Uterus (tissue), 3 donors: ENCODE measurements at regions not wholly inside any gene's neighbourhood (a gene's known extent, or its start where the extent isn't known, plus 50 kb on each side); places are given as distances from the start of the nearest gene placed in this dataset.

Source experiments
- DNase-seq, 2 donors: peaks; one replicate each; pipeline ENCODE4 v3.0.0-alpha.2; 2019 to 2020
- H3K27ac ChIP-seq, 2 donors: fragments of 200-600 bp; sonication (generic); 1 replicate in 1 of 2; 2 replicates in 1 of 2; pipeline ENCODE4 v1.5.1; 2016 to 2018
- H3K27me3 ChIP-seq, 2 donors: fragments of 200-600 bp; sonication (generic); one replicate each; pipeline ENCODE4 v1.5.1; 2018 to 2019; ENCODE audit warnings: control low read depth in 1 of 2
- H3K36me3 ChIP-seq, 2 donors: fragments of 200-600 bp; sonication (generic); one replicate each; pipeline ENCODE4 v1.5.1; 2019; ENCODE audit warnings: control low read depth in 1 of 2
- H3K4me1 ChIP-seq, 2 donors: fragments of 200-600 bp; sonication (generic); one replicate each; pipeline ENCODE4 v1.5.1; 2018 to 2019; ENCODE audit warnings: control low read depth in 1 of 2
- H3K4me3 ChIP-seq, 2 donors: fragments of 200-600 bp; sonication (generic); 1 replicate in 1 of 2; 2 replicates in 1 of 2; pipeline ENCODE4 v1.5.1; 2018 to 2019; ENCODE audit warnings: mild to moderate bottlenecking in 1 of 2
- H3K9me3 ChIP-seq, 2 donors: fragments of 200-600 bp; sonication (generic); one replicate each; pipeline ENCODE4 v1.5.1; 2019; ENCODE audit warnings: control low read depth in 1 of 2
- POLR2A ChIP-seq, 2 donors: fragments of 450-650 bp; IDR thresholded peaks; one replicate each; pipeline ENCODE4 v1.6.1; 2016; ENCODE audit warnings: antibody characterized with exemption in 2 of 2, mild to moderate bottlenecking in 1 of 2, moderate library complexity in 1 of 2
- intact Hi-C: fragments of 100-400 bp; cut with DNase I; formaldehyde crosslinking; loops from one replicate; pipeline ENCODE4 v1.15.1; 2023; ENCODE audit warnings: low total_unique reads
- TF ChIP-seq, protein P1 (sequence below), 4 experiments: fragments of 200-600 bp in 2 of 4; fragments of 450-650 bp in 2 of 4; sonication (generic) in 2 of 4; IDR thresholded peaks; one replicate each; pipeline ENCODE4 v1.5.1; 2016 to 2019; ENCODE audit warnings: antibody characterized with exemption in 4 of 4, mild to moderate bottlenecking in 2 of 4, moderate library complexity in 1 of 4
- donor health status: DM: yes; HTN: yes; CAD: no.

- DNase-seq = no peak
- H3K9me3 ChIP-seq = no peaks in the 10 kb centered on the region
- TF ChIP-seq, protein P1, sequence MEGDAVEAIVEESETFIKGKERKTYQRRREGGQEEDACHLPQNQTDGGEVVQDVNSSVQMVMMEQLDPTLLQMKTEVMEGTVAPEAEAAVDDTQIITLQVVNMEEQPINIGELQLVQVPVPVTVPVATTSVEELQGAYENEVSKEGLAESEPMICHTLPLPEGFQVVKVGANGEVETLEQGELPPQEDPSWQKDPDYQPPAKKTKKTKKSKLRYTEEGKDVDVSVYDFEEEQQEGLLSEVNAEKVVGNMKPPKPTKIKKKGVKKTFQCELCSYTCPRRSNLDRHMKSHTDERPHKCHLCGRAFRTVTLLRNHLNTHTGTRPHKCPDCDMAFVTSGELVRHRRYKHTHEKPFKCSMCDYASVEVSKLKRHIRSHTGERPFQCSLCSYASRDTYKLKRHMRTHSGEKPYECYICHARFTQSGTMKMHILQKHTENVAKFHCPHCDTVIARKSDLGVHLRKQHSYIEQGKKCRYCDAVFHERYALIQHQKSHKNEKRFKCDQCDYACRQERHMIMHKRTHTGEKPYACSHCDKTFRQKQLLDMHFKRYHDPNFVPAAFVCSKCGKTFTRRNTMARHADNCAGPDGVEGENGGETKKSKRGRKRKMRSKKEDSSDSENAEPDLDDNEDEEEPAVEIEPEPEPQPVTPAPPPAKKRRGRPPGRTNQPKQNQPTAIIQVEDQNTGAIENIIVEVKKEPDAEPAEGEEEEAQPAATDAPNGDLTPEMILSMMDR (IDR thresholded peaks at IDR 0.05) = no peak
- TF ChIP-seq POLR2A (IDR thresholded peaks at IDR 0.05) = no peak
- H3K27ac ChIP-seq = no peak overlapping the region
- H3K4me3 ChIP-seq = no peak overlapping the region
- H3K27me3 ChIP-seq = no peaks in the 10 kb centered on the region
- no peaks in the 10 kb centered on the region for H3K4me1 ChIP-seq
- intact Hi-C loops = no loop called here
- H3K36me3 ChIP-seq = no peaks in the 10 kb centered on the region
Measured at GRCh38 chr10:124296121-124296812, 122.5 kb downstream of the OAT start.

- Histone ChIP-seq H3K36me3 (no peaks in the 10 kb centered on the region), H3K27ac (no peak overlapping the region), H3K27me3 (no peaks in the 10 kb centered on the region), H3K4me1 (no peaks in the 10 kb centered on the region), H3K9me3 (no peaks in the 10 kb centered on the region), H3K4me3 (no peak overlapping the region)
- intact Hi-C loops = no loop called here
- no peak for DNase-seq
- no peak for TF ChIP-seq POLR2A (IDR thresholded peaks at IDR 0.05)
- TF ChIP-seq, protein P1 (IDR thresholded peaks at IDR 0.05) = no peak
Measured at GRCh38 chr10:124294811-124295770, 123.6 kb downstream of the OAT start.

- Histone ChIP-seq H3K4me1 (no peaks in the 10 kb centered on the region), H3K27ac (no peak overlapping the region), H3K27me3 (no peaks in the 10 kb centered on the region), H3K4me3 (no peak overlapping the region), H3K36me3 (no peaks in the 10 kb centered on the region), H3K9me3 (no peaks in the 10 kb centered on the region)
- intact Hi-C loops = no loop called here
- TF ChIP-seq POLR2A (IDR thresholded peaks at IDR 0.05) = no peak
- TF ChIP-seq, protein P1 (IDR thresholded peaks at IDR 0.05) = no peak
- no peak for DNase-seq
Measured at GRCh38 chr10:124293616-124294449, 124.9 kb downstream of the OAT start.

- DNase-seq = no peak
Measured at GRCh38 chr10:124292911-124293615, 125.7 kb downstream of the OAT start.

More at GRCh38 chr10:124292911-124293615, 125.7 kb downstream of the OAT start:
- no peak for TF ChIP-seq POLR2A (IDR thresholded peaks at IDR 0.05)
- TF ChIP-seq, protein P1 (IDR thresholded peaks at IDR 0.05) = no peak
- Histone ChIP-seq H3K4me3 (no peak overlapping the region), H3K4me1 (no peaks in the 10 kb centered on the region), H3K9me3 (no peaks in the 10 kb centered on the region), H3K27ac (no peak overlapping the region), H3K36me3 (no peaks in the 10 kb centered on the region), H3K27me3 (no peaks in the 10 kb centered on the region)
- intact Hi-C loops = no loop called here
